GDM1 (cell line): ENCODE measurements at regions not wholly inside any gene's neighbourhood (a gene's known extent, or its start where the extent isn't known, plus 50 kb on each side); places are given as distances from the start of the nearest gene placed in this dataset.

ENCODE experiments used
- DNase-seq: peaks from one replicate; lab custom pipeline; 2025; lab: John Stamatoyannopoulos, UW

GRCh38 chr7:25995216-25995615 is 156.8 kb upstream of the NFE2L3 start:
- DNase-seq, result no peak

GRCh38 chr7:25996006-25996408 is 156.0 kb upstream of the NFE2L3 start:
- DNase-seq, result no peak

- no peak for DNase-seq
These were observed 153.5 kb upstream of the NFE2L3 start for GRCh38 chr7:25998499-25998898.

- DNase-seq, result no peak
These were observed 151.2 kb upstream of the NFE2L3 start for GRCh38 chr7:26000841-26001240.

- no peak for DNase-seq
These were observed 150.2 kb upstream of the NFE2L3 start for GRCh38 chr7:26001662-26002244.

GRCh38 chr7:26005683-26006410 is 146.2 kb upstream of the NFE2L3 start:
- no peak for DNase-seq

GRCh38 chr7:26006426-26006825 is 145.6 kb upstream of the NFE2L3 start:
- DNase-seq, result no peak

- DNase-seq, result no peak
These were observed 144.5 kb upstream of the NFE2L3 start for GRCh38 chr7:26007510-26007909.

GRCh38 chr7:26008428-26008827 is 143.6 kb upstream of the NFE2L3 start:
- no peak for DNase-seq

GRCh38 chr7:26011039-26011696 is 140.8 kb upstream of the NFE2L3 start:
- DNase-seq, result no peak

- DNase-seq, result no peak
These were observed 138.4 kb upstream of the NFE2L3 start for GRCh38 chr7:26013551-26014083.

GRCh38 chr7:26022982-26023381 is 129.0 kb upstream of the NFE2L3 start:
- no peak for DNase-seq

- DNase-seq, result no peak
These were observed 122.1 kb upstream of the NFE2L3 start for GRCh38 chr7:26029911-26030310.

GRCh38 chr7:26034391-26034790 is 117.6 kb upstream of the NFE2L3 start:
- DNase-seq, result peak; percentile 4

- no peak for DNase-seq
These were observed 116.4 kb upstream of the NFE2L3 start for GRCh38 chr7:26035552-26035951.

GRCh38 chr7:26036092-26036491 is 115.9 kb upstream of the NFE2L3 start:
- no peak for DNase-seq

GRCh38 chr7:26038201-26038990 is 113.6 kb upstream of the NFE2L3 start:
- no peak for DNase-seq

GRCh38 chr7:26040085-26040484 is 111.9 kb upstream of the NFE2L3 start:
- no peak for DNase-seq

GRCh38 chr7:26042237-26042636 is 109.8 kb upstream of the NFE2L3 start:
- DNase-seq, result no peak

GRCh38 chr7:26043801-26044200 is 108.2 kb upstream of the NFE2L3 start:
- DNase-seq, result no peak

- no peak for DNase-seq
These were observed 107.7 kb upstream of the NFE2L3 start for GRCh38 chr7:26044320-26044719.

GRCh38 chr7:26046150-26046549 is 105.8 kb upstream of the NFE2L3 start:
- no peak for DNase-seq
